ENCODE measurements at regions not wholly inside any gene's neighbourhood (a gene's known extent, or its start where the extent isn't known, plus 50 kb on each side); places are given as distances from the start of the nearest gene placed in this dataset.
"Not testable (repeated sequence)": the region's sequence is repeated elsewhere in the genome, so short reads cannot be mapped to it uniquely, and the experiment has no call there.

DNA sequence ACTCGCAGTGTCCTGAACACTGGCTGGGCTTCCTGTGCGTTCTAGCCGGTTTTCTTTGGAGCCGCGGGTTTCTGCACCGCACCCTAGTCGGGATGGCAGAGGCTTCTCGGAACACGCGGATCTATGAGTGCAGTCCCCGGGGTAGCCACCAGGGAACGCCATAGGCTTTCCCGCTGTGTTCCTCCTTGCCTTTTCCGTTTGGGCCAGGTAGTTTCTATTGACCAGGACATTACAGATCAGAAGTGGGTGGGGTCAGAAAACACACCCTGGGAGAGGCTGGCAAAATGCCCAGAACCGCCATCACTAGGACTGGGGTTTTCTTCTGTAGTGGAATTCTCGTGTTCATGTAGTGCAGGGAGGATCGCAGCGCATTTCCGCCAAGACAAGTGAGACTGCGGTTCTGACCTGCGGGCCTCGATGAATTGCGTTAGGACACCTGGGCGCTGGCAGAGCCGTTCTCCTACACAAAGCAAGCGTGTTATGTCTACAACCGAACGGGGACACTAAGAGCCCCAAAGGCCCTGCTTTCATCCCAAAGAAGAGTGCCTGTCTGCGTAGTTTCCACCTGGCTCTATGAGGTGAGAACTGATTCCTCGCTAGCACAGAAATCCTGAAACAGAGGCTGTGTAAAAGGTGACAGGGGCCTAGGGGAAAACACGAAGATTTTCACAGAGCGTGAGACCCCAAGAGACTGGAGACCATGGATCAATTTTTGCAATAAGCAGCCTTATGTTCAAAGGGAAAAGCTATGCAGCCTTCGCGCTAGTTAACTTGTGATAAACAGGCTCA lies 121.5 kb downstream of the PPIAL4G start:
- DNase-seq, result peak in 1 of 56 donors; percentile 15

DNA sequence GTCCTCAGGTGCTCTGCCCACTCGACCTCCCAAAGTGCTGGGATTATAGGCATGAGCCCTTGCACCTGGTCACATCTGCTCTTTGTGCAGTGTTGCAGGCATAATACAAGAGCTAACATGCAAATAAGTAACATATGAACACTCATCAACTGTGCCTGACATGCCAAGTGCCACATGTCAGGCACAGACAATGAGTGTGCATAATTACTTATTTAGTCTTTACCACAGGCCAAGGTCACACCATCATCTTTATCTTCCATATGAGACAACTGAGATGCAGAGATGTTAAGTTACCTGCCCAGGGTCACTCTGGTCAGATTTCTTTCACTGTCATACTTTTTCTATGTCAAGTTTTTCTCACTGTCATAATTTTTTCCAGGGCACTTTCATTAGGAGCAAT lies 126.1 kb downstream of the PPIAL4G start:
- DNase-seq, result no peak

DNA sequence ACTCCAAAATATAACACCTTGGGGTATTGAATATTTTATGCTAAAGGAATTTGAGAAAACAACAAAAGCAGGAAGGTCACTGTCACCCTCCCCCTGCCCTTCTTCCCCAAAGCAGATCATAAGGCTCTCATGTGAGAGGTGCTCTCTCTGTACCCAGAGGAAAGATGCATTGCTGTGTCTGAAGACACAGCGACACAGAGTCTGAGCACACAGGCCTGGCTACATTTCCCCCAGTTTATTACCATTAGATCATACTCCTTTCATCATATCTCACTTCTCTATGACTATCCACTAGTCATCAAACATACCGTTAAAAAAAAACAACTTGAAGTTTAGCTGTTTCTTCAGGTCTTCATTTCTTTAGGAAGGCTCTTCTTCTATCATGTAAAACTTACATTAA lies 127.1 kb downstream of the PPIAL4G start:
- DNase-seq, result no peak

DNA sequence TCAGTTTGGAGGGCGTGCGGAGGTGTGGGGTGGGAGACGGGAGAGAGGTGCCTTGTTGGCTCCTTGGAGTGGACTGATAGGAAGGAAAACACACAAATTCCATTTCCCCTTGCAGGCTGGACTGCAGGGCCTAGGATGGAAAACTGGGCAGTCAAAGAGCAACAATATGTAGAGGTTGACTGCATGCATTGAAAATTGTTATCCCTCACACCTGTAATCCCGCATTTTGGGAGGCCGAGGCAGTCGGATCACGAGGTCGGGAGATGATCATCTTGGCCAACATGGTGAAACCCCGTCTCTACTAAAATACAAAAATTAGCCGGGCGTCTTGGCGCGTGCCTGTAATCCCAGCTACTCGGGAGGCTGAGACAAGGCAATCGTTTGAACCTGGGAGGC lies 128.2 kb downstream of the PPIAL4G start:
- DNase-seq, result no peak

DNA sequence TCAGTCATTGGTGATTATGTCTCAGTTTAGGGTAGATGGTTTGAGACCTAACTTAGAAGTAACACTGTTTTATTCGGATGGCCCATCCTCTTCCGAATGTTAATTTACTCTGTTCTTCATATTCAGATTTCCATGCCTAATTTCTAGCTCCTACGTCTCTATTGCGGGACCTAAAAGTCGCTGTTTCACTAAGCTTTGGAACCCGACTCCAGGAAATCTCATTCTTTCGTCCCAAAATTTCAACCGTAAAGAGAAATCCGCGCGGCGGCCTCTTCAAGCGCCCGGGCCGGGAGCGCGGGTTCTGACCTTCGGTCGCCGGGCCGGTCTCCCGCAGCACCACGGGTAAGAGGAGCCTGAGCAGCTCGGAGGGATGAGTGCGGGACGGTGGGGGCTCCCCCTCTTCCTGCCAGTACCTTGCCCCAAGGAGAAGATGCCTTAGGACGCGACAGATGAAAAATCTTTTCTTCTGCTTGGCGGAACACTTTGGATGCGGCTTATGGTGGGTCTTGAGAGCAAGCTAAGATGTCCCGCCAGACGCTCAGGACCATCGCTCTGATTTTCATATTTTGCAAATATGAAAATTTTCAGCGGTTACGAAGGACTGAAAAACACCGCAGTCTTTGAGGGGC lies 128.7 kb downstream of the PPIAL4G start:
- no peak for DNase-seq

DNA sequence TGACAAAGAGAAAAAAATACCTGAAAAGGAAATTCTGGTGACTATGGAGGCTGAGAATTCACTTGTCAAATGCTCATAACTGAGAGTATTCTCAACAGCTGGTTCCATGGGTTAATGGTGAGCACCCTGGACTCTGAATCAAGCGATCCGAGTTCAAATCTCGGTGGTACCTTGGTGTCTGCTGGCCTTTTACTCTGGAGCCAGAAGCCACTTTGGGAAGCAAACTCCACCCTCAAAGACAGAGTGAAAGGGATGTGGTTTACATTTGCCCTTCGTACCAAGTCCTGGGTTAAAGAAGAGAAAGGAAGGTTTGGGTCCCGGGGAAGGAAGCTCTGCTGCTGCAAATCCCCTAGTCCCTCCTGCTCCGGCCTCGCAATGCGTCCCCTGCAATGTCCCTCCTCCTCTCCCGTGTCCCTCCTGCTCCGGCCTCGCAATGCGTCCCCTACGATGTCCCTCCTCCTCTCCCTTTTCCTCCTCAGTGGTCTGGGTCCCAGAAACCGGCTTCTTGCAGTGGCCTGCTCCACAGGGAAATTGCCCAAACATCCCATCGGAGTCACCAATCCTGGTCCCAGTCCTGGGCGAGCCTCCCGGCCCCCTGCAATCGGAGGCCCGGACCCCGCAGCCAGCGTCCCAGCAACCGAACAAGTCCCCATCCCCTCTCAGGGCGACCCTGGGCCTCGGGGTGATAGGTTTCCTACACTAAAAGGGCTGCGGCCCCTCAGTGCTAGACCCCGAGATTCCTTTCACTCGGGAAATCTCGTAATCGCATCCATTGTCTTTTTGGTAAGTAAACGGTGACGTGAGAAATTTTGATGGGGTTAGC lies 129.4 kb downstream of the PPIAL4G start:
- no peak for DNase-seq

DNA sequence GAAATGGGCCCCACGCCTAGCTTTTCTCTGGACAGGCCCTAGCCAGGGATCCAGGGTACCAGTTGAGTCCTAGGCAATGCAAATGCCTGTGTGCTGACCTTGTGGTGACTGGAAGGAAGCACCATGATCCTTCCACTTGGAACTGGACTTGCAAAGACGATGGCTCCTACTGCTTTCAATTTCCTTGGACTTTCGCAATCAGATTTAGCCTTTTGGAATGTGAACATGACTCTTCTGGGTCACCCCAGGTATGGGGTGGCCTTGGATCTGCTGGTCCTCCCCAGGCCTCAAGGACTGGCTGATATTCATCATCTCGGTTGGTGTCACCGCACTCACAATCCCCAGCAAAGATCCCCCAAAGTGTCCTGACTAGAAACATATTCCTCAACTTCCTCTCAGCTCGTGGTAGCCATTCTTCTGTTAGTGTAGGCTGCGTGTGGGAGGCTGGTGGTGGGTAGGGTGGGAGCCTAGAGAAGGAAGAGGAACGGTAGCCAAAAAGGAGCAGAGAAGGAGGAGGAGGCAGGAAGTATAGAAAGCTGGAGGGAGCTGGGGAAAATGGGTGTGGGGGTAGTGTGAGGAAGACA lies 130.5 kb downstream of the PPIAL4G start:
- no peak for DNase-seq

DNA sequence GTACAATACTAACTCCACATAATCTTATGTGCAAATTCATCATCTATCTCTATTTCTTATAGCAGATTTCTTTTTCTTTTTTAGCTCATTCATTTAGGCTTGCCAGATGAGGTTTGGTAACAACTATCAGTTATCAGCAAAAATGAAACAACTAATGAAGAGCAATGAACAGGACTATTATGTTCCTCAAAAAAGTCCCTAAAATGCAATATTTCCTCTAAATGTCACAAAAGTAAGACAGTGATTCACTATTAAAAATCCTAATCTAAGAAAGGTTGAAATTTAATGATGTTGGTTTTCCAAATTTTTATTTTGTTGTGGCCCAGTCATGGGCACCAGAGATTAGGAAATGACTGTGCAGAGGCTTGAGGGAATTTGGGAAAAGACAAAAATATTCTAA lies 135.3 kb downstream of the PPIAL4G start:
- no peak for DNase-seq

DNA sequence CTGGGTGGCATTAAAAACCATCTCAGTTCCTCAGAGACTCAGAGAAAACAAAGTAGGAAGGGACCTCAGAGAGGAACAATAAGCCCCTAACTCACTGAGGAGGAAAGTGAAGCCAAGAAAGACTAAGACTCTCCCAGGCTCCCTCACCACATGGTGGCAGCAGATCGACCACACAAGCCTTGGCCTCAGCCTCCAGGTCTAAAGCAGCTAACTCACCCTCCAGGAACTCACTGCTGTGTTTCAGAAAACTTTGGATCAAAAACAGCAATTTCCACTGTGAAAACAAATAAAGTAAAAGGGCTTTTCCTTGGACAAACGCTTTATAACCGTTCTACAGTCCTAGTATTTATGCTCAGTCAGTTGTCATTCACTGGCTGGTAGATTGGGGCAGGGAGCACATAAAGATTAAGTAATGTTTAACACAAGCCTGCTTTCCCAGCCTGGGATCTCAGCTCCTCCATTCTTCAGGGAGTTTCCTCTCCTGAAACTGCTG lies 137.4 kb downstream of the PPIAL4G start:
- DNase-seq, result peak in 3 of 56 donors; percentile 2 to 12 (median 9)

DNA sequence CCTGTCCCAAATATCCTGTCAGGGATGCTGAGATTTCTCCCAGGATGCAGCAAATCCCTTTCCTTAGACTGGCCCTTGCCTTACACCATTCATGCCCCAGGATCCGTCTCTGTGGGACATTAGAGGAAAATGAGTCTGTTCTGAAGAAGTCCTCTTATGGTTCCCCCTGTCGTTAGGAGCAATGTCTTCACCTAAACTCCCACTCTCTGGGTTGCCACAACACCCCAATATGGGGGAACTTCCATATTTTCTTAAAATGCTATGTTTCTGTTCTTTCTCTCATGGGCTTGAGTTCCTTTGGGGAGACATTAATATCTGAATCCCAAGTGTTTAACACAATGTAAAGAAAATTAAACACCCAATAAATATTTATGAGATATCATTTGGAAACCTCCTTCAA lies 138.5 kb downstream of the PPIAL4G start:
- DNase-seq, result not testable (repeated sequence)

DNA sequence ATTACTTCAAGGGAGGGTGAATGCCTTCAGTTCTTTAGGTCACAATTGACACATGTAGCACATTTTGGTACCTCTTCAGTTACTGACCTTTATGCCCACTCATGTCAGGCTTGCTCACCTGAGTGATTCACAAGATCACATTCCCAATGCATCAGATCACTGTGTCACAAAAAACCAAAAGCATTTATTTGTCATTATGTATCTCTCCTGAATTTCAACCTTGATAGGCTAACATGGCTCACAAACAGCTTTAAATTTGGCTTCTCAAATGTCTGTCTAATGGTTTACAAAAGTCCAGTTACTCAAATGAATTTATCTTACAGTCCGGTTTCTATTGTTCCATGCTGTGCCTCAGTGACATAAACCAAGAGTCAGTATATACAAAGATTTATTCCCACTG lies 141.4 kb downstream of the PPIAL4G start:
- not testable (repeated sequence) for DNase-seq

DNA sequence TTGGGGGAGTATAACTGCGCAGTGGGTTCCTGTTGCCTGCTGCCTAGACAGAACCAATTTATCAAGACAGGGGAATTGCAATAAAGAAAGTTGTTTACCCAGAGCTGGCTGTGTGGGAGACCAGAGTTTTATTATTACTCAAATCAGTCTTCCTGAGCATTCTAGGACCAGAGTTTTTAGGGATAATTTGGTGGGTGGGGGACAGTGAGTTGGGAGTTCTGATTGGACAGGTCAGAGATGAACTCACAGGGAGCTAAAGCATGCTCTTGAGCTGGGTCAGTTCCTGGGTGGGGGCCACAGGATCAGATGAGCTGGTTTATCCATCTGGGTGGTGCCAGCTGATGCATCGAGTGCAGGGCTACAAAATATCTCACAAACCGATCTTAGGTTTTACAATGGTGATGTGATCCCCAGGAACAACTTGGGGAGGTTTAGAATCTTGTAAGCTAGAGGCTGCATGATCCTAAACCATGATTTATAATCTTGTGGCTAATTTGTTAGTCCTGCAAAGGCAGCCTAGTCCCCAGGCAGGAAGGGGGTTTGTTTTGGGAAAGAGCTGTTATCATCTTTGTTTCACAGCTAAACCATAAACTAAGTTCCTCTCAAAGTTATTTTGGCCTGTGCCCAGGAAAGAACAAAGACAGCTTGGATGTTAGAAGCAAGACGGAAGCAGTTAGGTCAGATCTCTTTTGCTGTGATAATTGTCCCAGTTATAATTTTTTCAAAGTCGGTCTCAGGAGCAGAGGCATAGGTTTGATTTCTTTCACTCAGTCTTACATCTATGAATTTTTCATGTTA lies 146.8 kb downstream of the PPIAL4G start:
- not testable (repeated sequence) for DNase-seq

DNA sequence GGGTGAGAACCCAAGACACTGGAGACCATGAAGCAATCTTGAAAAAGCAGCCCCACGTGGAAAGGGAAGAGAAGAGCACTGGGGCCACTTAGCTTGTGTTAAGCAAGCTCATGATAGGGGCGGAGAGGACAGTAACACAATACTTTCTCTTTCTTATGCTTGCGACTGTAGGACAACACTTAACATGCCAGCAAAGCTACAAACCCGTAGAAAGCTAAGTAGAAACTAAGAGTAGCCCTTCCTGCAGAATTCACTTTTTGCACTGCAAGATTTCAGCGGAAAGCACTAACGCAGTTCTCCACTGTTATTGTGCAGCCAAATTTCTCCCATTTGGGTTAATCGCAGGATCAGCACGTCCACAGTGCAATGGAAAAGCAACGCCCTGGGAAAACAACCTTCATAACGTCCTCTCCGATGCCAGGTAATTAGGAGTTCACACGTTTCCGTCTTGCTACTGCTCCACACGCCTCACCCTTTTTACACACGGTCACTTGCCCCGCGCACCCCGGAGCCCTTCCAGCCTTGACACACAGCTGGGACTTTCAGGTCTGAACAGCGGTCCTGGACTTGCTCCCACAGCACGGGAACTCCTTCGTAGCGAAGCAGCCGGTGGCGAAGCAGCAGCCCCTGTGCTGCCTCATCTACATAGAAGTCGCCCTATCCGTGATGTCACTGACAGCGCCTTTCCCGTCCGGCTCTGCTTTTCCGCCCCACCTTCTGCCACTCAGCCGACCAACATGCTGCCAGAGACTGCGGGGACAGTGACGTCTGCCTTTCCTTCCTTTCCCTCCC lies 148.6 kb downstream of the PPIAL4G start:
- peak in 49 of 56 donors; percentile 9 to 77 (median 50) for DNase-seq

DNA sequence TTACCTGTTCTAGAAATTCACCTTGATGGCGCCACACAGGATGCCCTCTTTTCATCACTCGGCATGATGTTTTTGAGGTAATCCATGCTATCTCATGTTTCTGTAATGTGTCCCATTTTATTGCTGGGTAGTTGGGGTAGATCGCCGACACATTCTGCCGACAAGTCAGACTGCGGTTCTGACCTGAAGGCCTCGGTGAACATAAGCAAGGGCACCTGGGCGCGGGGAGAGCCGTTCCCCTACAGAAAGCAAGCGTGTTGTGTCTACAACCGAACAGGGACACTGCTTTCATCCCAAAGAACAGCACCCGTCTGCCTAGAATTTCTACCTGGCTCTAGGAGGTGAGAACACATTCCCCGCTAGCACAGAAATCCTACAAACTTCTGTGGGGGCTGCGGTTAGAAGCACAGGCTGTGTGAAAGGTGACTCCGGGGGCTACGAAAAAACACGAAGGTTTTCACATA lies 149.2 kb downstream of the PPIAL4G start:
- DNase-seq, result no peak

DNA sequence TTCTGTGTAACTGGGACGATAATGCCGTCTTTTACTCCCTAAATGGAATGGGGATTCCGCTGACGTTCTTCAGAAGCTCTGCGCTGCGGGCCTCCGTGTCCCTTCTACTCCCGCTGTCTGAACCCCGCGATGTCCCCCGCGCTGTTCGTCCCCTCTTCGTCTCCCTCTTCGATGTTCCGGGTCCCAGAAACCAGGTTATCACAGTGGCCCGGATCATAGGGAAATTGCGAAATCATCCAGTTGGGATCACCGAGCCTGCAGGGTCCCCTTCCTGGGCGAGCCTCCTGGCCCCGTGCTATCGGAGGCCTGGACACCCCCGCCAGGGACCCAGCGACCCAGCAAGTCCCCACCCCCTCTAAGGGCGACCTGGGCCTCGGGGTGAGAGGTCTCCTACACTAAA lies 154.2 kb downstream of the PPIAL4G start:
- no peak for DNase-seq

DNA sequence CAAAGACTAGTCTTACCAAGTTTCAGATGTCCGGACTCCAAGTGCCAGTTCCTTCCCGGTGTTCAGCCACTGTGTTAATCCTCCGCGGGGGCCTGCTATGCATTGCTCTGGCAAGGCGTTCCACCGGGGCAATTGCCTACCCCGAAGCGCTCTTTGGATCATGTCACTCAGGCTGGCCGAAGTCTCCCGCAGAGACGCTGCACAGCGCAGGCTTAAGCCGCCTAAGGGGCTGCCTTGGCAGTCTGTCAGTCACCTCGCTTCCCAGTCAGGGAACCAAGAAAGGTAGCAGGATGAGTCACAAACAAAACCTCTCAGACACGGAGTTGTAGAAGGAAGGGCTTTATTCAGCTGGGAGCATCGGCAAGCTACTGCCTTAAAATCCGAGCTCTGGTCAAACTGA lies 158.1 kb downstream of the PPIAL4G start:
- DNase-seq, result not testable (repeated sequence)

DNA sequence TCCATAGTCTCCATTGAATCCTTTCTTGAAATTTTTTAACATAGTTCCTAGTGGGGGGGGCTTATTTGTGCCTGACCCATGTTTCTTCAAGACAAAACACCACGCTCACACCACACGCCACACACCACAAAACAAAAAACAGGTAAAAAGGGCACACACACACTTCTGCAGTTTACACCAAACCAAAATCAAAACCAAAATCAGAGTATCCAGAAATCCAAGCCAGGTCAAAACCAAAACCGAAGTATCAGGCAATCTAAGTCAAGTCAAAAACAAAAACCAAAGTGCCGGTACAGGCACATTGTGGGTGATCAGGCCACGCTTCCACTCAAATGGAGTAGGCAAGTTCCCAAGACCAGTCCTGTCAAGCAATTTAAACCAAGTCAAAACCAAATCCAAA lies 158.6 kb downstream of the PPIAL4G start:
- DNase-seq, result not testable (repeated sequence)

DNA sequence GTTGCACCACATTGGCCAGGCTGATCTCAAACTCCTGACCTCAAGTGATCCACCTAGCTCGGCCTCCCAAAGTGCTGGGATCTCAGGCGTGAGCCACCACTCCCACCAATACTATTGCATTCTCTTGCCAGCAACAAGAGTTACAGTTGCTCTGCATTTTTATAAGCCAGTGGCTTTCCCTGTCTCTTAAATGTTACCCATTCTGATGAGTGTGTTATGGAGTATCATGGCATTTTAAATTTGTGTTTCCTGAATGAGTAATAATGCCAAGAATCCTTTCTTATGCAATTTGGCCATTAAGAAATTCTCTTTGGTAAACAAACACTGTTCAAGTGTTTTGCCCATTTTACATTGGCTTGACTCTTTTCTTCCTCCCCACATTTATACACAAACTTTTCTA lies 163.0 kb downstream of the PPIAL4G start:
- DNase-seq, result not testable (repeated sequence)

DNA sequence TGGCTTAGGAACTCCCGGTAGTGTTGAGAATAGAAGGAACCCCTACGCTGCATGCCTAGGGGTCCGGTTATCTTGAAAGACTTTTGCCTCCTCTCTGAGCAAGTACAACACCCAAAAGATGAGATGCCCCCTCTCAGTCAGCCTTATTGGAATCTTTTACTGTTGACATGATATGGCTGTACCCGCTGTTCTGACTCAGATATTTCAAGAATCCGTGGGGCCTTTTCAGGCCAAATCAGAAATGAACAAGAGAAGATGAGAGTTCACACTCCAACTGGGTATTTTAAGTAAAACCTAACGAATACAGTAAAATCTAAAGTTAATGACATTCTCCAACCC lies 164.2 kb downstream of the PPIAL4G start:
- DNase-seq, result no peak

All from amygdala (tissue), 56 donors.